Neutrophil (primary cell): ENCODE measurements at regions not wholly inside any gene's neighbourhood (a gene's known extent, or its start where the extent isn't known, plus 50 kb on each side); places are given as distances from the start of the nearest gene placed in this dataset.
"Not testable (repeated sequence)": the region's sequence is repeated elsewhere in the genome, so short reads cannot be mapped to it uniquely, and the experiment has no call there.

Experiments used
- H3K27ac ChIP-seq: fragments of 200-600 bp; sonication (generic); 2 replicates; pipeline ENCODE4 v1.5.1; 2016; ENCODE audit warnings: mild to moderate bottlenecking, moderate library complexity
- H3K27me3 ChIP-seq: fragments of 200-600 bp; sonication (generic); 2 replicates; pipeline ENCODE4 v1.6.0; 2016; ENCODE audit warnings: mild to moderate bottlenecking
- H3K36me3 ChIP-seq: fragments of 200-600 bp; sonication (generic); 2 replicates; pipeline ENCODE4 v1.5.1; 2017
- H3K4me1 ChIP-seq, 2 experiments: fragments of 200-600 bp in 1 of 2; sonication (generic) in 1 of 2; 1 replicate in 1 of 2; 2 replicates in 1 of 2; pipeline versions ENCODE4 v1.5.1 to v1.6.1; 2013 to 2016; ENCODE audit warnings: low read depth in 1 of 2, low read length in 1 of 2, mild to moderate bottlenecking in 1 of 2, moderate library complexity in 1 of 2; ENCODE audit not compliant: control insufficient read depth in 1 of 2, insufficient read depth in 1 of 2
- H3K4me3 ChIP-seq, 2 experiments: fragments of 200-600 bp in 1 of 2; sonication (generic) in 1 of 2; 1 replicate in 1 of 2; 2 replicates in 1 of 2; pipeline ENCODE4 v1.5.1; 2013 to 2016; ENCODE audit warnings: low read depth in 1 of 2, low read length in 1 of 2, mild to moderate bottlenecking in 1 of 2, moderate library complexity in 1 of 2
- H3K9me3 ChIP-seq: fragments of 200-600 bp; sonication (generic); 2 replicates; pipeline ENCODE4 v1.5.1; 2016
- TF ChIP-seq, protein P1 (sequence below): fragments of 200-600 bp; sonication (generic); IDR thresholded peaks from 2 replicates; pipeline ENCODE4 v1.5.1; 2016; ENCODE audit warnings: antibody characterized with exemption

DNA sequence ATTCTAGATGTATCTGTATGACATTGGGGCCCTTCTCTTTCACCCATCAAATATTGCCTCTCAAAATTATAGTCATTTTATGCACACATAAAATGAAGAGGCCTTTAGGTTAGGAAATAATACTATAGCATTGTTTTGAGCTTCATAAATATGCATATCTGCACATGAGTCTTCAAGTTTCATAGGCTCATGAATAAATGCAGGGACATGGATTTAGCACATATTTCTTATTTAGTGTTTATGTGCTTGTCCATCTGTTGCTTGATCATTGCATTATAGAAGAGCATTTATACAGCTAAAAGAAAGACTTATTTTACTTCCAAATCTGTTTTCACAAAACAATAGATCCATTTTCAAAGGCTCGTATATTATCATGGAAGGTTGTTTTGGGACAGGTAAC is 455.8 kb downstream of the EPM2A start:
- H3K27me3 ChIP-seq, result no peaks in the 10 kb centered on the region
- H3K4me3 ChIP-seq, result no peak overlapping the region
- no peaks in the 10 kb centered on the region for H3K36me3 ChIP-seq
- no peaks in the 10 kb centered on the region for H3K9me3 ChIP-seq
- H3K27ac ChIP-seq, result no peak overlapping the region
- no peaks in the 10 kb centered on the region for H3K4me1 ChIP-seq
- TF ChIP-seq, protein P1, sequence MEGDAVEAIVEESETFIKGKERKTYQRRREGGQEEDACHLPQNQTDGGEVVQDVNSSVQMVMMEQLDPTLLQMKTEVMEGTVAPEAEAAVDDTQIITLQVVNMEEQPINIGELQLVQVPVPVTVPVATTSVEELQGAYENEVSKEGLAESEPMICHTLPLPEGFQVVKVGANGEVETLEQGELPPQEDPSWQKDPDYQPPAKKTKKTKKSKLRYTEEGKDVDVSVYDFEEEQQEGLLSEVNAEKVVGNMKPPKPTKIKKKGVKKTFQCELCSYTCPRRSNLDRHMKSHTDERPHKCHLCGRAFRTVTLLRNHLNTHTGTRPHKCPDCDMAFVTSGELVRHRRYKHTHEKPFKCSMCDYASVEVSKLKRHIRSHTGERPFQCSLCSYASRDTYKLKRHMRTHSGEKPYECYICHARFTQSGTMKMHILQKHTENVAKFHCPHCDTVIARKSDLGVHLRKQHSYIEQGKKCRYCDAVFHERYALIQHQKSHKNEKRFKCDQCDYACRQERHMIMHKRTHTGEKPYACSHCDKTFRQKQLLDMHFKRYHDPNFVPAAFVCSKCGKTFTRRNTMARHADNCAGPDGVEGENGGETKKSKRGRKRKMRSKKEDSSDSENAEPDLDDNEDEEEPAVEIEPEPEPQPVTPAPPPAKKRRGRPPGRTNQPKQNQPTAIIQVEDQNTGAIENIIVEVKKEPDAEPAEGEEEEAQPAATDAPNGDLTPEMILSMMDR, result no peak

DNA sequence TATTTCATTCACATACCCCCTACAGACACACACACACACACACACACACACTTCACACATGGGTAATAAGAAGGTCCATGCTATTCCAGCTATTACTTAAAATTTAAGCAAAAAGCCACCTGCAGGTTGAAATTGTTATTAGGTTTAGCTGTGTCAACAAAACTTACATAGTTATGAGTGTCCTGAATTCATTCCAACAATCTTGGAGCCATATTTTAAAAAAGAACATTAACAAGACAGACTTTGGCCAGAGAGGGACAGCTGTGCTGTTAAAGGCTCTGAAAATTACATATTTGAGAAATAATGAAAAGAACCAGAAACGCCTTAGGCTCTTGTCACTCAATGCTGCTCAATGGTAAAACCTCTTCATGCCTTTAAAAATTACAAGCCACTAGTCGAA is 455.3 kb downstream of the EPM2A start:
- H3K9me3 ChIP-seq, result no peaks in the 10 kb centered on the region
- H3K4me1 ChIP-seq, result no peaks in the 10 kb centered on the region
- no peaks in the 10 kb centered on the region for H3K36me3 ChIP-seq
- no peak overlapping the region for H3K4me3 ChIP-seq
- H3K27ac ChIP-seq, result no peak overlapping the region
- TF ChIP-seq, protein P1, result no peak
- H3K27me3 ChIP-seq, result no peaks in the 10 kb centered on the region

GRCh38 chr6:145283209-145283608 is 452.1 kb downstream of the EPM2A start:
- not testable (repeated sequence) for H3K27me3 ChIP-seq, H3K9me3 ChIP-seq, H3K4me1 ChIP-seq, H3K4me3 ChIP-seq, H3K36me3 ChIP-seq, H3K27ac ChIP-seq

DNA sequence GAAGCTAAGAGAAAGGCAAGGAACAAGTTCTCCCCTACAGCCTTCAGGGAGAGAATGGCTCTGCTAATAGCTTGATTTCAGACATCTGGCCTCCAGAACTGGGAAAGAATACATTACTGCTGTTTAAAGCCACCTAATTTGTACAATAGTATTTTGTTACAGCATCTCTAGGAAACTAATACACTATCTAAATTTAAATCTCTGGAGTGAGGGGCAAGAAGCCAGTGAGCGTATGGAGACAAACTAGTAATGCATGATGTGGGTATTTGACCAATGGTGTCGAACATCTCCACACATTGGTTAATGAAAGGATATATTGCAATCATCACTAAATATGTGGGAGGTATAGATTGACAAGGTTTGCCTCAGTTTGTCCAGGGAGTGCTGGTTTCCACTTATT is 451.5 kb downstream of the EPM2A start:
- Histone ChIP-seq H3K9me3 (no peaks in the 10 kb centered on the region), H3K4me1 (no peaks in the 10 kb centered on the region), H3K27me3 (no peaks in the 10 kb centered on the region), H3K36me3 (no peaks in the 10 kb centered on the region), H3K4me3 (no peak overlapping the region), H3K27ac (no peak overlapping the region)
- TF ChIP-seq, protein P1, result no peak

GRCh38 chr6:145286916-145287315 is 448.4 kb downstream of the EPM2A start:
- Histone ChIP-seq H3K9me3 (no peaks in the 10 kb centered on the region), H3K4me3 (no peak overlapping the region), H3K36me3 (no peaks in the 10 kb centered on the region), H3K27me3 (no peaks in the 10 kb centered on the region), H3K27ac (no peak overlapping the region), H3K4me1 (no peaks in the 10 kb centered on the region)
- TF ChIP-seq, protein P1, result no peak

GRCh38 chr6:145289573-145289972 is 445.7 kb downstream of the EPM2A start:
- Histone ChIP-seq H3K27ac (no peak overlapping the region), H3K9me3 (no peaks in the 10 kb centered on the region), H3K36me3 (no peaks in the 10 kb centered on the region), H3K4me3 (no peak overlapping the region), H3K4me1 (no peaks in the 10 kb centered on the region), H3K27me3 (no peaks in the 10 kb centered on the region)
- TF ChIP-seq, protein P1, result no peak
